ENCODE measurements at regions not wholly inside any gene's neighbourhood (a gene's known extent, or its start where the extent isn't known, plus 50 kb on each side); places are given as distances from the start of the nearest gene placed in this dataset.
A peak's percentile ranks its signal among the peaks of the same experiment; 100 is the strongest.
"Not testable (repeated sequence)": the region's sequence is repeated elsewhere in the genome, so short reads cannot be mapped to it uniquely, and the experiment has no call there.

DNA sequence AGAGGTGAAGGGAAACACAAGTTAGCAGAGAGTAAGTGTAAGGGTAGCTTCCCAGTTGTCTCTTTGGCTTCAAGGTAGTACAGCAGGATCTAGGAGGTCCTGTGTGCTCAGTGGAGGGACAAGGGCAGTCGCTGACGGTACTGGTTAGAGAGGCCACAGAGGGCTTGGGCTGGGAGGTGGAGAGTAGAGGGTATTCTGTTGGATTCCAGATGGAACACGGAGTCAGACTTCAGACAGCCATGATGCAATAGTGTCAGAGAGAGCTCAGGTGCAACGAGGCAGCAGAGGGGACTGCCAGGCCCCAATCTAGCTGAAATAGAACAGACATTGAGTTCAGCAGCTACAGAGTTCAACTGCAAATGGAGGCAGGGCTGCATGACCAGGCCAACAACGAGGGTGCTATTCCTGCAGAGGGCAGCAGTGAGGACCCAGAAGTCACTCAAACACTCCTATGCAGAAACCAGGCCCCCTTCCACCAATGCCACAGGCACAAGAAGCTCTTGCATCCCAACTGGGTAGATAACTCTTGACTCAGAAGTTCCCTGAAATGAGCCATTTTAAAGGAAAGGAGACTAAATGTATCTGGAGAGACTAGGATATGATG is 325.0 kb upstream of the ESRRG start:
- H3K9me3 ChIP-seq (ENCODE audit: low read depth): no peaks in the 10 kb centered on the region
- TF ChIP-seq, protein P1, sequence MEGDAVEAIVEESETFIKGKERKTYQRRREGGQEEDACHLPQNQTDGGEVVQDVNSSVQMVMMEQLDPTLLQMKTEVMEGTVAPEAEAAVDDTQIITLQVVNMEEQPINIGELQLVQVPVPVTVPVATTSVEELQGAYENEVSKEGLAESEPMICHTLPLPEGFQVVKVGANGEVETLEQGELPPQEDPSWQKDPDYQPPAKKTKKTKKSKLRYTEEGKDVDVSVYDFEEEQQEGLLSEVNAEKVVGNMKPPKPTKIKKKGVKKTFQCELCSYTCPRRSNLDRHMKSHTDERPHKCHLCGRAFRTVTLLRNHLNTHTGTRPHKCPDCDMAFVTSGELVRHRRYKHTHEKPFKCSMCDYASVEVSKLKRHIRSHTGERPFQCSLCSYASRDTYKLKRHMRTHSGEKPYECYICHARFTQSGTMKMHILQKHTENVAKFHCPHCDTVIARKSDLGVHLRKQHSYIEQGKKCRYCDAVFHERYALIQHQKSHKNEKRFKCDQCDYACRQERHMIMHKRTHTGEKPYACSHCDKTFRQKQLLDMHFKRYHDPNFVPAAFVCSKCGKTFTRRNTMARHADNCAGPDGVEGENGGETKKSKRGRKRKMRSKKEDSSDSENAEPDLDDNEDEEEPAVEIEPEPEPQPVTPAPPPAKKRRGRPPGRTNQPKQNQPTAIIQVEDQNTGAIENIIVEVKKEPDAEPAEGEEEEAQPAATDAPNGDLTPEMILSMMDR (IDR thresholded peaks at IDR 0.05; ENCODE audit: low read depth, low read length): peak; percentile 26
- peaks cover 13% of the 10 kb centered on the region for H3K4me1 ChIP-seq (ENCODE audit: low read depth)
- no peaks in the 10 kb centered on the region for H3K27me3 ChIP-seq
- no peak overlapping the region for H3K4me3 ChIP-seq
- H3K27ac ChIP-seq: no peak overlapping the region
- no peaks in the 10 kb centered on the region for H3K36me3 ChIP-seq
- DNase-seq (ENCODE audit: low read depth in 1 of 2, low spot score in 1 of 2): peak in 1 of 2 donors; percentile 21

DNA sequence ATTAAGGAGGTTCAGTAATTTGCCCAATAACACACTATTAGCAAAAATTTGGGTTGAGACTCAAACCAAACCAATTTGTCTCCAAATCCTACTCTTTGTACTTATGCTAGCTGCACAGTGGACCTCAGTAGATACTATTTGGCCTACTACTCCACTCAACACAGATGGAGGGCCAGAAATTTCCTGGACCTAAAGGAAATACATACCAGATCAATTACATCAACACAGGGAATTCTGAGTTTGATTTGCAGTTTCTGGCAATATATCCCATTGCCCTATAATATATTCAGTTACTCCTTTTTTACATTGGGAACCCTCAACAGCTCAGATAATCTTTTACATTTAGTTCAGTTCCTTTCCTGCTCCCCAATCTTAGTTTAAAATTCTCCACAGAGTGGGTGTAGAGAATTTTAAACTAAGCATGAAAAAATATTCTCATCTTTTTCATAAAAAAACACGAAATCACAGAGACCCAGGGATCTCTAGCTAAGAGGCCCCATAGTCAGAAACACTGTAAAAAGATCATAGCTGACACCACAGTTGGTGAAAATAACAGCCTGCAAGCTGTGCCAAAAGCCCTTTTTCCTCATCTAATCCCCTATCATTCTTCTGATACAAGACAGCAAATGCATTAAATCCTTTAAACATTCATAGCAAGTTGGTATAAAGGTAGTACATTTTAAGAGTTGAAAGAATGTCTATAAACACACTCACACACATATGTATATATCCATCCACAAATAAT is 317.7 kb upstream of the ESRRG start:
- H3K4me3 ChIP-seq: no peak overlapping the region
- no peaks in the 10 kb centered on the region for H3K27me3 ChIP-seq
- no peaks in the 10 kb centered on the region for H3K36me3 ChIP-seq
- H3K9me3 ChIP-seq (ENCODE audit: low read depth): no peaks in the 10 kb centered on the region
- peaks cover 29% of the 10 kb centered on the region for H3K4me1 ChIP-seq (ENCODE audit: low read depth)
- H3K27ac ChIP-seq: peak overlapping the region; percentile 94
- TF ChIP-seq, protein P1 (IDR thresholded peaks at IDR 0.05; ENCODE audit: low read depth, low read length): no peak
- no peak for DNase-seq (ENCODE audit: low read depth in 1 of 2, low spot score in 1 of 2)

DNA sequence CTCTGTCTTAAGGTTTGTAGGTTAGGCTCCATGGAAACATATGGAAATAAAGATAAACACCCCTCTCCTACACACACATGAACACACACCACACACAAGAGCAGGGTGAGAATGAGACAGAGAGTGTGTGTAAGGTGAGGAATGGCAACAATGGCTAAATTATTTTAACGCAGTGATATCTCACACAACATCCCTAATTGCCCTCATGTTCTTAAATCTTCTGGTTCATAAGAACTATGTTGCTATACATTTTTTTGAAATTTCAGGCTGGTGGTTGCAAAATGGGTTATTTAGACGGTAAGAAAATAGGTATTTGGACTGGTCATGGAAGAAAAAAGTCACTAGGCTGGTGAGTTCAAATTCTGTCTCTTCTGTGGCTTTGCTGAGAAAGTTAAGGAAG is 316.7 kb upstream of the ESRRG start:
- Histone ChIP-seq H3K4me1 (ENCODE audit: low read depth) (peaks cover 34% of the 10 kb centered on the region), H3K9me3 (ENCODE audit: low read depth) (no peaks in the 10 kb centered on the region), H3K27ac (no peak overlapping the region), H3K4me3 (no peak overlapping the region), H3K27me3 (no peaks in the 10 kb centered on the region), H3K36me3 (no peaks in the 10 kb centered on the region)
- TF ChIP-seq, protein P1 (IDR thresholded peaks at IDR 0.05; ENCODE audit: low read depth, low read length): no peak
- no peak for DNase-seq (ENCODE audit: low read depth in 1 of 2, low spot score in 1 of 2)

DNA sequence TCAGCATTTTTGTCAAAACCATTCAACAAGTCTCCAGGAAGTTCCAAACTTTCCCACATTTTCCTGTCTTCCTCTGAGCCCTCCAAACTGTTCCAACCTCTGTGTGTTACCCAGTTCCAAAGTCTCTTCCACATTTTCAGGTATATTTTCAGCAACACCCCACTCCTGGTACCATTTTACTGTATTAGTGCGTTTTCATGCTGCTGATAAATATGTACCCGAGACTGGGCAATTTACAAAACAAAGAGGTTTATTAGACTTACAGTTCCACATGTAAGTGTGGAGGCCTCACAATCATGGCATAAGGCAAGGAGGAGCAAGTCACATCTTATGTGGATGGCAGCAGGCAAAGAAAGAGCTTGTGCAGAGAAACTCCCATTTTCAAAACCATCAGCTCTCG is 315.9 kb upstream of the ESRRG start:
- H3K36me3 ChIP-seq; H3K9me3 ChIP-seq (ENCODE audit: low read depth); H3K27me3 ChIP-seq; DNase-seq (ENCODE audit: low read depth in 1 of 2, low spot score in 1 of 2); H3K4me3 ChIP-seq; H3K27ac ChIP-seq: not testable (repeated sequence)
- H3K4me1 ChIP-seq (ENCODE audit: low read depth): peaks cover 30% of the 10 kb centered on the region

DNA sequence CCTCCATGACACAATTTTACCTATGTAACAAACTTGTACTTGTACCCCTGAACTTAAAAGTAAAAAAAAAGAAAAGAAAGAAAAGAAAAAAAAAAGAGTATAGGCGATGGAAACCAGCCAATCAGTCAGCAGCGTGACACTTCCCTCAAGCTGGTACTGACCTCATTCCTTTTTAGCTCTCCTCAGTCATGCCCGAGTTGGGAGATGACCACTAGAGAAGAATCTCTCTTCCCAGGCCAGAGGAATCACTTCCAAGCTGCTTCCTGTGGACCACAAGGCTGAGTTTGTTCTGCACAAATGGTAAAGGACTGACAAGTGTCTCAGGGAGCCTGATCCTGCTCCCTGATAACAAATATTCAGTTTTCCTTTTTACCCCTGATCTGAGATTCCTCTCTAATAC is 313.5 kb upstream of the ESRRG start:
- Histone ChIP-seq H3K4me3 (no peak overlapping the region), H3K36me3 (no peaks in the 10 kb centered on the region), H3K9me3 (ENCODE audit: low read depth) (no peaks in the 10 kb centered on the region), H3K4me1 (ENCODE audit: low read depth) (peaks cover 6% of the 10 kb centered on the region), H3K27me3 (no peaks in the 10 kb centered on the region), H3K27ac (no peak overlapping the region)
- TF ChIP-seq, protein P1 (IDR thresholded peaks at IDR 0.05; ENCODE audit: low read depth, low read length): no peak
- no peak for DNase-seq (ENCODE audit: low read depth in 1 of 2, low spot score in 1 of 2)

DNA sequence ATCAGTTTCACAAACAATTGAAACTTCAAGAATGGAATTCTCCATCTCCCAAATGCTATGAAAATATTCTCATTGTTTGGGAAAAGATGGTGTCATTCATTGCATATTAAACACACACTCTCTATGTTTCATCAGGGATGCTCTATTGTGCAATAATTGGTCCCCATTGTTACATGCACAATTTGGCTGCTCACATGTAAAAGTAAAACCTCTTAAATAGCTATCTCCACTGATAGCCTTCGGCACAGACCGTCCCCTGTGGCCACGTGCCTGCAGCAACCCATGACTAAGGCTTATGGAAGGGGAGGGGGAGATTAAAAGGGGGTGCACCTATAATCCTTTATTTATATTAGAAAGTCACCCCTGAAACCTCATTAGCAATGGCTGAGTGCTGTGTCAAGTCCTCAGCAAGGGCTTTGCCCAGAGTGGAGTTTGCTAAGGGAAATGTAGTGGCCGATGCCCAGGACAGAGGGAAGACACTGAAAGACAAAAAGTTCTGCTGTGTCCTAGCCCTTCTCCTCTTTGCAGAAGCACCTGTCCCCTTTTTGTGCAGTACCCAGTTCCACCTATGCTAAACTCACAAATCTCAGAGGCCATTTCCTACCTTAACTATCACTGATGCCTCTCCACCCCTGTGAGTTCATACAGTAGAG is 309.6 kb upstream of the ESRRG start:
- Histone ChIP-seq H3K27ac (no peak overlapping the region), H3K9me3 (ENCODE audit: low read depth) (no peaks in the 10 kb centered on the region), H3K27me3 (no peaks in the 10 kb centered on the region), H3K36me3 (no peaks in the 10 kb centered on the region), H3K4me1 (ENCODE audit: low read depth) (peaks cover 5% of the 10 kb centered on the region), H3K4me3 (no peak overlapping the region)
- TF ChIP-seq, protein P1 (IDR thresholded peaks at IDR 0.05; ENCODE audit: low read depth, low read length): no peak
- DNase-seq (ENCODE audit: low read depth in 1 of 2, low spot score in 1 of 2): no peak

Measured in cardiac muscle cell (in vitro differentiated cells and primary cell).